SK-N-SH treated with all-trans-retinoic acid at 6 μM for 48 hours (cell line): ENCODE measurements at regions not wholly inside any gene's neighbourhood (a gene's known extent, or its start where the extent isn't known, plus 50 kb on each side); places are given as distances from the start of the nearest gene placed in this dataset.

Source experiments
- ATAC-seq: fragments of 200-7000 bp; cut with Tn5 transposase; 3 replicates; pipeline ENCODE4 v1.9.1; 2020; ENCODE audit warnings: mild to moderate bottlenecking, moderate library complexity
- ARNTL ChIP-seq: fragments of 450-650 bp; formaldehyde crosslinking; IDR thresholded peaks from 2 replicates; pipeline ENCODE4 v1.5.0; 2020; ENCODE audit warnings: low read depth, mild to moderate bottlenecking, moderate library complexity, borderline replicate concordance
- BACH2 ChIP-seq: fragments of 250-450 bp; sonication (Bioruptor Pico); IDR thresholded peaks from 2 replicates; pipeline ENCODE4 v1.9.0; 2021; ENCODE audit warnings: mild to moderate bottlenecking, borderline replicate concordance
- CSDC2 ChIP-seq: fragments of 250-450 bp; sonication (Bioruptor Pico); IDR thresholded peaks from 2 replicates; pipeline ENCODE4 v1.5.0; 2020; ENCODE audit warnings: mild to moderate bottlenecking, moderate library complexity
- CSRNP3 ChIP-seq: fragments of 250-450 bp; sonication (Bioruptor Pico); IDR thresholded peaks from 2 replicates; pipeline ENCODE4 v1.5.1; 2021; ENCODE audit warnings: mild to moderate bottlenecking, moderate library complexity
- ESRRG ChIP-seq: fragments of 250-450 bp; sonication (Bioruptor Pico); IDR thresholded peaks from 2 replicates; pipeline ENCODE4 v1.6.1; 2021; ENCODE audit warnings: mild to moderate bottlenecking
- GLIS3 ChIP-seq: fragments of 250-450 bp; sonication (Bioruptor Pico); IDR thresholded peaks from 2 replicates; pipeline ENCODE4 v1.5.0; 2020; ENCODE audit warnings: mild to moderate bottlenecking, moderate library complexity
- ISL1 ChIP-seq: fragments of 250-450 bp; sonication (Bioruptor Pico); IDR thresholded peaks from 2 replicates; pipeline ENCODE4 v2.1.2; 2022; ENCODE audit warnings: mild to moderate bottlenecking, moderate library complexity
- OSR1 ChIP-seq: fragments of 250-450 bp; sonication (Bioruptor Pico); IDR thresholded peaks from 2 replicates; pipeline ENCODE4 v1.8.0; 2022; ENCODE audit warnings: moderate library complexity, mild to moderate bottlenecking, inconsistent platforms
- PATZ1 ChIP-seq: fragments of 250-450 bp; sonication (Bioruptor Pico); IDR thresholded peaks from 2 replicates; pipeline ENCODE4 v1.8.0; 2020; ENCODE audit warnings: mild to moderate bottlenecking, moderate library complexity, borderline replicate concordance
- POU6F1 ChIP-seq: fragments of 250-450 bp; sonication (Bioruptor Pico); IDR thresholded peaks from 2 replicates; pipeline ENCODE4 v1.8.0; 2021; ENCODE audit warnings: low read depth, mild to moderate bottlenecking, moderate library complexity, borderline replicate concordance
- RARB ChIP-seq: fragments of 250-450 bp; sonication (Bioruptor Pico); IDR thresholded peaks from 2 replicates; pipeline ENCODE4 v1.8.0; 2021; ENCODE audit warnings: mild to moderate bottlenecking, moderate library complexity
- SNAI2 ChIP-seq: fragments of 250-450 bp; sonication (Bioruptor Pico); IDR thresholded peaks from 2 replicates; pipeline ENCODE4 v1.5.0; 2020; ENCODE audit warnings: mild to moderate bottlenecking, moderate library complexity
- TCF4 ChIP-seq: fragments of 250-450 bp; sonication (Bioruptor Pico); IDR thresholded peaks from 2 replicates; pipeline ENCODE4 v1.8.0; 2021; ENCODE audit warnings: mild to moderate bottlenecking, moderate library complexity, borderline replicate concordance
- TOX ChIP-seq: fragments of 250-450 bp; sonication (Bioruptor Pico); IDR thresholded peaks from 2 replicates; pipeline ENCODE4 v1.8.0; 2021; ENCODE audit warnings: mild to moderate bottlenecking, moderate library complexity, borderline replicate concordance
- TSHZ2 ChIP-seq: fragments of 250-450 bp; sonication (Bioruptor Pico); IDR thresholded peaks from 2 replicates; pipeline ENCODE4 v1.5.0; 2020; ENCODE audit warnings: mild to moderate bottlenecking, moderate library complexity
- ZC3H10 ChIP-seq: fragments of 250-450 bp; sonication (Bioruptor Pico); IDR thresholded peaks from 2 replicates; pipeline ENCODE4 v1.5.1; 2021; ENCODE audit warnings: mild to moderate bottlenecking, moderate library complexity
- ZFP3 ChIP-seq: fragments of 250-450 bp; sonication (Bioruptor Pico); IDR thresholded peaks from 2 replicates; pipeline ENCODE4 v1.5.0; 2020; ENCODE audit warnings: mild to moderate bottlenecking, moderate library complexity
- ZFP30 ChIP-seq: fragments of 450-650 bp; formaldehyde crosslinking; IDR thresholded peaks from 2 replicates; pipeline ENCODE4 v1.5.0; 2022; ENCODE audit warnings: mild to moderate bottlenecking, moderate library complexity
- ZNF565 ChIP-seq: fragments of 450-650 bp; formaldehyde crosslinking; conservative IDR thresholded peaks from 2 replicates; pipeline ENCODE4 v1.5.0; 2020; ENCODE audit warnings: low read depth, mild to moderate bottlenecking, moderate library complexity
- ZNF70 ChIP-seq: fragments of 450-650 bp; formaldehyde crosslinking; IDR thresholded peaks from 2 replicates; pipeline ENCODE4 v1.5.0; 2020; ENCODE audit warnings: mild to moderate bottlenecking, moderate library complexity
- ZNF8 ChIP-seq: fragments of 450-650 bp; formaldehyde crosslinking; IDR thresholded peaks from 2 replicates; pipeline ENCODE4 v1.5.0; 2020; ENCODE audit warnings: mild to moderate bottlenecking, moderate library complexity

- ATAC-seq = no peak
- no peak for TF ChIP-seq ZC3H10 (CRISPR knock-in tag)
Observed at GRCh38 chr5:5688194-5688924, 265.9 kb downstream of the ICE1 start.

GRCh38 chr5:5687113-5687512 is 264.6 kb downstream of the ICE1 start:
- ATAC-seq = no peak
- no peak for TF ChIP-seq ARNTL (CRISPR knock-in tag)
- TF ChIP-seq OSR1 (CRISPR knock-in tag) = no peak
- no peak for TF ChIP-seq CSRNP3
- TF ChIP-seq RARB (CRISPR knock-in tag) = no peak
- no peak for TF ChIP-seq ZNF8 (CRISPR knock-in tag)
- no peak for TF ChIP-seq CSDC2 (CRISPR knock-in tag)
- TF ChIP-seq TOX (CRISPR knock-in tag) = no peak
- TF ChIP-seq POU6F1 (CRISPR knock-in tag) = no peak
- no peak for TF ChIP-seq TSHZ2
- TF ChIP-seq ZC3H10 (CRISPR knock-in tag) = no peak
- no peak for TF ChIP-seq ZNF70 (CRISPR knock-in tag)
- TF ChIP-seq ZFP30 (CRISPR knock-in tag) = no peak
- no peak for TF ChIP-seq SNAI2
- TF ChIP-seq ISL1 (CRISPR knock-in tag) = no peak
- TF ChIP-seq ZNF565 (CRISPR knock-in tag) = no peak
- TF ChIP-seq ESRRG = no peak

- ATAC-seq = no peak
- TF ChIP-seq GLIS3 = no peak
- no peak for TF ChIP-seq OSR1 (CRISPR knock-in tag)
- no peak for TF ChIP-seq TOX (CRISPR knock-in tag)
- TF ChIP-seq ZFP3 (CRISPR knock-in tag) = no peak
- TF ChIP-seq ESRRG = no peak
- no peak for TF ChIP-seq CSRNP3
- no peak for TF ChIP-seq ZNF565 (CRISPR knock-in tag)
- no peak for TF ChIP-seq TCF4 (CRISPR knock-in tag)
- TF ChIP-seq POU6F1 (CRISPR knock-in tag) = no peak
- TF ChIP-seq ZNF8 (CRISPR knock-in tag) = no peak
- TF ChIP-seq BACH2 (CRISPR knock-in tag) = no peak
- TF ChIP-seq ARNTL (CRISPR knock-in tag) = no peak
- TF ChIP-seq ZFP30 (CRISPR knock-in tag) = no peak
- no peak for TF ChIP-seq TSHZ2
- TF ChIP-seq ISL1 (CRISPR knock-in tag) = no peak
- no peak for TF ChIP-seq ZNF70 (CRISPR knock-in tag)
- no peak for TF ChIP-seq PATZ1 (CRISPR knock-in tag)
Observed at GRCh38 chr5:5686356-5686755, 263.9 kb downstream of the ICE1 start.
